HG03064 (cell line): ENCODE measurements at regions not wholly inside any gene's neighbourhood (a gene's known extent, or its start where the extent isn't known, plus 50 kb on each side); places are given as distances from the start of the nearest gene placed in this dataset.

Source experiments
- ATAC-seq: cut with Tn5 transposase; IDR thresholded peaks from one replicate; pipeline ENCODE4 v1.9.1; 2021; ENCODE audit warnings: low read depth; ENCODE audit not compliant: unreplicated experiment

DNA sequence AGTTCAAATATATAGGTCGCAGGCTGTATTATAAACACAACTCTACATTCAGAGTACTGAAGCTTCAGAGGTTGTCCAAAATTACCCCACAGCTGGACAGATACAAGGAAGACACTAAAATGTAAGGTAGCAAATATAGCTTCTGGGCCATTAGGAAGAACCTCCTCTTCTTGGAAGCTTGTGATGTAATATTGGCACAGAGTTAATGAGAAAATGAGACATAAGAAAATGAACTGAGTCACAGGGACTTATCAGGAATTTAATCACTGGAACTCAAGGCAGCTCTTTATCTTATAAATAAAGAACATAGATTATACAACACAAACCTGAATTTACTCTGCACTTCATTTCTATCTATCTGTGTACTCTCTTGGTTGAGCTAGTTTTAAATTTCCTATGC lies 344.7 kb downstream of the PCDH10 start:
- no peak for ATAC-seq

DNA sequence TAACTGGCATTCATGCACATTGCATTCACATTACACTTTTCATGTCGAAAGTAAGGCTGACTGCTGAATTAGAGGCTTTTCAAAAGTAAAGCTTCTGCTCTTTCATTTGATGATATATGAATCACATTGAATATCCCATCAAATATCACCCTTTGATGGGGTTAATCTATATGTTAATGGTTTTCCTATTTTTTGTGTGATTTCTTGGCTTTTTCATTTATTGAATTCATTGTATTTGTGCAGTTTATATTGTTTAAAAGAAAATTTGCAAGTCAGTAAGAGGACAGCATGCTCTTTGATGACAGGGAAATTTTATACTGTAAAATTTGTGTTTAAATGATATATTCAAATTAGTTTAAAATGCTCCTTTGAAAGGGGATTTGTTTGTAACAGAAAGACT lies 344.1 kb downstream of the PCDH10 start:
- no peak for ATAC-seq

DNA sequence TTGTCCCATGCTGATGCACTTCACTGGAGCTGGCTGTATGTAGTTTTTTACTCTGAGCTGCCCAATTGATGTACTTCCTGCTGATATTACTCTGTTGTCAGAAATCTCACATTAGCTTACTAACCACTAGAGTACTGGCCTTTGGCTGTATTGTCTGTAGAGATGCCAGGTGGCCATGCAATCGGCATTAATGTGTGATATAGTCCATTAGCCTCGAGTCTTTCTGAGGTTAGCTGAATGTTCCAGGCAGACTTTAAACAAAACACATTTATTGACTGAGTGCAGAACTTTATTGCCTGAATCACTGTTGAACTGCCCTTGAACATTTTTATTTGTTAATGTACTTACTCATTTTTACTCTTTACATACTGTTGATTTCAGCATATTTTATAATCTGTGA lies 335.2 kb downstream of the PCDH10 start:
- no peak for ATAC-seq

DNA sequence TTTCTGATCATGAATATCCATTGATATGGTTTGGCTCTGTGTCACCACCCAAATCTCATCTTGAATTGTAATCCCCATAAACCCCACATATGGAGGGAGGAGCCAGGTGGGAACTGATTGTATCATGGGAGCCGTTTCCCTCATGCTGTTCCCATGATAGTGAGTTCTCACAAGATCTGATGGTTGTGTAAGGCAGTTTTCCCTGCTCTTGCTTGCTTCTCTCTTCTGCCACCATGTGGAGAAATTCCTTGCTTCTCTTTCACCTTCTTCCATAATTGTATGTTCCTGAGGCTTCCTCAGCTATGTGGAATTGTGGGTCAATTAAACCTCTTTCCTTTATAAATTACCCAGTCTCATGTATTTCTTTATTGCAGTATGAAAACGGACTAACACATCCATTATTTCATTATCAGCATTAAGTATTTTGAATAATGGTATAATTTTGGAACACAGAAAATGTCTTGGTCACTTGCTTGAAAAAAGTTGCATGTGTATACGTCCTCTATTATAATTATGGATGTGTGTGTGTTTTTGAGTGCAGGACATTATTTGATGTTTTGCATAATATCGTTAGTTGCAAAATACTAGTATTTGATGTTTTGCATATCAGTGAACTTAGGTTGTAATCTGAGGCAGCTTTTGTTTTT lies 334.6 kb downstream of the PCDH10 start:
- ATAC-seq, result no peak

DNA sequence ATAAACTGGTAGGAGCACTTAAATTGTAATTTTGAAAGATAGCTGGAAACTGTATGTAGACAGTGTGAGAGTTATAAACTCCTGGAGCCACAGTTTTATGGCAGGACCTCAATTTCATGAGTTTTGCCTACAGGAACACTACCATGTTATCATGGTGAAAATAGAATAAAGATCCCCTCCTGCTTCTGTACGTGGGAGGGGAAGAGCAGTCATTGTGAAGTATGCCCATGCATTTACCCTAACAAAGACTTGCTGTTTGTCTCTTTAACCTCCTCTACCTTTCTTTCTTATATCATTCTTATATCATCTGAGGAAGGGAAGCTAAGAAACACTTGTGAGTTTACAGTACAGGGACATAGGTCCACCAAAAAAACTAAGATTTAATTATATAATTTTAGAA lies 327.0 kb downstream of the PCDH10 start:
- ATAC-seq, result no peak

DNA sequence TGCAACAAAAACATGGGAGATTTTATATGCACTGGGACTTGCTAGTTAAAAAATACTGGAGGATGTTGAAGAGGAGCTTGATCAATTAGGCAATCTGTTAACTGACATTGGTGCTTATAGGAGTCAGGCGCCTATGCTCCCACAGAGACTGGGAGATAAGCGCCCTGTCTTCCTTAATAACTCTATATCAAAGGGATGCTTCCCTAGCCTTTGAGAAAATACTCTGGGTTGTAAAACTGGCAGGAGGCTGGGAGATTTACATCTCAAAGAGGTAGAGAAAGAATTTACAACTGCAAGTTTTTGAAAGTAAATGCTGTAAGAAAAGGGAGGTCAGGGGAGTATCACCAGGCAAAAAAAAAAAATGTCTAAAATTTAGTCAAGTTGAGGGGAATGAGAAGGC lies 325.4 kb downstream of the PCDH10 start:
- ATAC-seq, result no peak

DNA sequence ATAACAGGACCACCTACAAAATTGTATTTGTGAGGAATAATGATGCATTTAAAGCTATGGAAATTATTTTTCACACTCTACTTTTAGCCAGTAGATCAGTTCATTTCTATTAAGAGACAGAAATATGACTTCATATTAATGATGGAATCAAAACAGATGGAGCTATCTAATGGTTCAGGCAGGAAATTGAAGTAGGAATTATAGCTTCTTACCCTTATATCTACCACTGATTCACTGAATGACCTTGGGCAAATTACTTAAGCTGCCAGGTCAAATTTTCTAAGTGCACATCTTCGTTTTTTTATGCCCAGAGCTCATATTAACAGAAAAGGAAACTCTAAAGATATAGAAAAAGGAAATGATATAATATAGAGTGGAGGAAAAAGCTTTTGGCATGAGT lies 323.1 kb downstream of the PCDH10 start:
- ATAC-seq, result no peak

DNA sequence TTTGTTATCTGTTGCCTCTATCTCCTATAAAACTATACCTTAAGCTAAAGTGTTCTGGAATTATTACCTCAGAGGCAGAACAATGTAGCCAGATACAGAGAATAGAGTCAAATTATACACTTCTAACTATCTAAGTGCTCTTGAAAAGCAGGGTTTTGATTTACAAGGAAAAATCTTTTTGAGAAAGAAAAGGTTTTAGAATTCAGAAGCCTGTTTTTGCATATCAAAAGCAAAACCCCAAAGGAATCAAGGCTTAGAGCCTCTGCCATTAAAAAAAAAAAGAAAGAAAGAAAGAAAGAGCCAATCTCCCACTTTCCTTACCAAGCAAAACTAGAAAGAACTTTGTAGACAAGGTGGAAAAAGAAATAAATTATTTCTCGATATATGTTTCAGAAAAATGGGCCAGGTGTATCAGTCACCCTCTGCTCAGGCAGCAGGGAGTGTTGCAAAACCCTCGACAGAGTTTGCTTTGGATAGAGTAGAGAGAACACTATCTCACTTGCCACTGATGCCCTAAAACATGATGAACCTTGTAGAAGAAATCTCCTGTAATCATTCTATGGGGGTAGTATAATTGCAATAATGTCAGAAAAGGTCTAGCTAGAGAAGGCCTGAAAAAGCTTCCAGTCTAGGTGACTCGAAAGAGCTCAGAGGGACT lies 318.3 kb downstream of the PCDH10 start:
- no peak for ATAC-seq

DNA sequence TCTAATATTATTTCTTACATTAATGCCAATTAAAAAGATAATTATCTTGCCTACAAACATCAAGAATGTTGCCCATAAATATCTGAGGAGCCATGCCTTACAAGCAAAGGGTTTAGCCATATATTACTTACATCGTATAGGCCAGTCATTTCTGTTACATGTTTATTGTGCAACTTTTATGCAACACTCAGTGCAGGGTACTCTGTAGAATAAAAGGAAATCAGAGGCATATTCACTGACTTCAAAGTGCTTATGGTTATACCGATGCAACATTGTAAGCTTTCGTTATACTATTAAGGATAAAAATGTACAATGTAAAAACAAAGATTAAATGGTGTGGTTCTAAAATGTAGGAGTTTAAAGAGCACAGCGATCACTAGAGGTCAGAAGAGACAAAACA lies 315.9 kb downstream of the PCDH10 start:
- no peak for ATAC-seq

DNA sequence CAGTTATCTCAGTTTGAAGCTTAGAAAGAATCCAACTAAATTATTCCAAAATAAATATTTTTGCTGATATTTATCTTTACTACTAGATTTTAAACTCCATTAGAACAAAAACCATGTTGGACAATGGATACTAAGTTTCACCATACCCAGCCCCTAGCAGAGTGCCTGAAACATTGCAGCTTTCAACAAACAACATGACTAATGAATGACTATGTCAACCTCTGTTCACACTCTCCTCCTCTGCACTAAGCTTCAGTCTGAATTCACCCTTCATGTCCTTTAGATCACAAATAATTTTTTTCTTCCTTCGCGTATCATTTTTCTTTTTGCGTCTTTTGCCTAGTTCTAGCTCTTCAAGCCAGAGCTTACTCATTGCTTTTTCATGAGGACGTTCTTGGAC lies 315.2 kb downstream of the PCDH10 start:
- ATAC-seq, result no peak

DNA sequence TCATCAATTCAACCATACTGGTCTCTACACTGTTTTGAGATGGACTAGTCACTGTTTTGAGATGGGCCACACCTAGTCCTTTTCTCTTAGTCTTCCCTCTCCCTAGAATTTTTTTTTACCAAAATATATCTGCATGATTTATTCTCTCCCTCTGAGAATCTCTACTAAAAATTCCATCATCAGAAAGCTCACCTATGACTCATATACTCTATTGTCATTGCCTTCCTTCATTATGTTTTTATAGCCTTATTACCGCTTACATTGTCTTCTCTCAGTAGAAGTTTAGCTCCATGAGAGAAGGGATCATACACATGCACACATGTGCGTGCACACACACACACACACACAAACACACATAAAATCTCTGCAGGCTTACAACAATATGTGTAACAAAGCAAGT lies 303.6 kb downstream of the PCDH10 start:
- no peak for ATAC-seq

DNA sequence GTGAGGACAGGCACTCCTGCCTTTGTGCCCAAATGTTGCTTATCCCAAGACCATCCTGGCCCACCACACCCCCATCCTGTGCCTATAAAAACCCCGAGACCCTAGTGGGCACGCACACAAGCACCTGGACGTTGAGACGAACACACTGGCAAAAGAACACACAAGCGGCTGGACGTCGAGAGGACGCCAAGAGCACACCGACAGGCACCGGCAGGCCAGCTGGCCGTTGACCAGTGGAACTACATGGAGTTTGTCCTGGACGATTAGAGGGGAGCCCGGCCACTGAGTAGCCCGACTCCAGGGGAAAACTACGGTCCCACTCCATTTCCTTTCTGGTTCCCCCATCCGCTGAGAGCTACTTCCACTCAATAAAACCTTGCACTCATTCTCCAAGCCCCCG lies 301.7 kb downstream of the PCDH10 start:
- ATAC-seq, result no peak

DNA sequence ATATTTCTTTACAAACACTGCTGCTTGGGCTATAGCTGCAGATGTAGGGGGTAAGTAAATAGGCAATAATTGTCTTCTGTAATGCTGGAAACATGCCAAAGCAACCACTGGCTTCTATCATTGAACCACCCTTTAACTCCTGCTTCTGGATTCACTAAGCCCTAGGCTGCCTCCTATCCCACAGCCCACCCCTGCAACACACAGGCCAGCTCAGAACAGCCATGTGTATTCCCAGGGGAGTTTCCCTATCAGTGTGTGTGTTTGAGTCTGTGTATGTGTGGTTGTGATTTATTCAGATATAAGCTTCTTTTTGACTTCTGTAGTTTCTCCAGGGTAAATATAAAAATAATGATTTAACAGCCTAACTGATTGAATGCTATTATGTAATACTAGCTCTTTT lies 291.3 kb downstream of the PCDH10 start:
- ATAC-seq, result no peak

DNA sequence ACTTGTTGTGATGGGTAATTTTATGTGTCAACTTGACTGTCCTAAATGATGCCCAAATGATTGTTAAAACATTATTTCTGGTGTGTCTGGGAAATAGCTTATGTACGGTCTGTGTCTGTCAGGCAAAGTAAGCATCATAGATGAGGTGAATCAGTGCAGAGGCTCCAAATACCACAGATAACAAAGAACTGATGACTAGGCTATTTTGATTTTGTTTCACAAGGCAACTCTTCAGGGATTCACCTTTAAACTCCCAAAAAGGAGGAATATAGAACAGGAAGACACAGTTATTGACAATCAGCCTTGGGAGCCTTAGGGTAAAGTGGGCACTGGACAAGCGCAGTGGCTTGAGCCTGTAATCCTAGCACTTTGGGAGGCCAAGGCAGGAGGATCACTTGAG lies 290.7 kb downstream of the PCDH10 start:
- no peak for ATAC-seq

DNA sequence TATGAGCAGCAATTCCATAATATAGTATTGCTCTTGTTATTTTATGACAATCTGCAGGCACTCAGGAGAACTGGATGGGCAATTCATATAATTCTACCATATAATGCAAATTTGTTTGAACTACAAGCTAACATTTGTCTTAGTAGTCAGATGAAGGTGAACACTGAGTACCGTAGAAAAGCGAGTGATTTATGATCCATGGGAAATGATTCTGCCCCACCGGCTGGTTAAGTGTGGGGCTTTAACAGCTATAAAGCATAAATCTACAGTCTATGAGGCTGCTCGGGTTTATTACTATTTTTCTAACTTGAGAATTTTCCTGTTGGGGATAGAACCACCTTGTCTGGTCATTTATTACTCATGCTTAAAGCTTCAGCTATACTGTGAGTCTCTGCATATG lies 275.5 kb downstream of the PCDH10 start:
- ATAC-seq, result no peak

DNA sequence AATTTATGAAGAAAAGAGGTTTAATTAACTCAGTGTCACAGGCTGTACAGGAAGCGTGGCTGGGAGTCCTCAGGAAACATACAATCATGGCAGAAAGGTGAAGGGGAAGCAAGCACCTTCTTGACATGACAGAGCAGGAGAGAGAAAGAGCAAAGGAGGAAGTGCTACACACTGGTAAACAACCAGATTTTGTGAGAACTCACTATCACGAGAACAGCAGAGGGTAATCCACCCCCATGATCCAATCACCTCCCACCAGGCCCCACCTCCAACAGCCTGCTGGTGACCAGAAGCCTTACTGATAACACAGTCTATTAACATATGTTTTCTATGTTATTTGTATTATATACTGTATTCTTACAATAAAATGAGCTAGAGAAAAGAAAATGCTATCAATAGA lies 254.8 kb downstream of the PCDH10 start:
- no peak for ATAC-seq

DNA sequence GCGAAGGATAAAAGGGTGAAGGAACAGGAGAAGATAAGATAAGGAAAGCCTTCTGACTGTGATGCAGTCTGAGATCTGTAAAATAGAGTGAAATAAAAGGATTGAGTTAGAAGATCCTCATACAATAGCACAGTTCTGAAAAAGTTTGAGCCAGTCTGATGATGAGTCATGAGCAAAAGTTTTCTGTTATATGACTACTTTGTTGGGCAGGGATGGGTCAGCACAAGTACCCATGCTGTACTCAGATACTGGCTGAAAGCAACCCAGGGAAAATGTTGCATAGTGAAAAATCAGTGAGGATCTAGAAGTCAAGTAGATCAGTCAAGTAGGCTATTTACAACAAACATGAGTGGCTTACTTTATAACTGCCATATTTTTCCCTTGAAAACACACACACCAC lies 253.5 kb downstream of the PCDH10 start:
- no peak for ATAC-seq

DNA sequence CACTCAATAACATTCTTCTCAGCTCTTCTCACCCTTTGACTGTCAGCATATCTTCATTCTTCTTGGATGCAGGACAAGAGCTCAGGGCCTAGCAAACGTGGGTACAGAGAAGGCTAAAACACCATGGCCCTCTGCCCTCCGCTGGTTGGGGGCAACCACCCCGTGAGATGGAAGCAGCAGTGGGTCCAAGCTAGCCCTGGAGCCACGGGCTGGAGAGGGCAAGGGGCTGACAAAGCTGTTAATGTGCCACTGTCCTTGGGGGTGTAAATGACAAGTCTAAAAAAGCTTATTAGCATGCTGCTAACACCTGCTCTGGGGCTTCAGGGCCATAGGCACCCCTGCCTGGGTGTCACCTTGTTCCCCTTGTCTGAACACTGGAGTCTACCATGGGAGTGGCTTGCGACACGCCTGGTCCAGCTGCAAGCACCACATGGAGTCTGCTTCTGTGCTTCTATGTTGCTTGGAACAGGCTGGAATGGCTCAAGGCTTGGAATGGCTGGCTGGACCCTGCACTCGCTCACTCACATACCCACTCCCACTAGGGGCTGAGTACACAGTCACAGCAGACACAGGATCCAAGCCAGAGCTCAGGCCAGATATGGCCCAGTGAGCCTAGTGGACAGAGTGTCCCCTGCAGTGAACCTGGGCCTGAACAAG lies 246.0 kb downstream of the PCDH10 start:
- ATAC-seq, result no peak

DNA sequence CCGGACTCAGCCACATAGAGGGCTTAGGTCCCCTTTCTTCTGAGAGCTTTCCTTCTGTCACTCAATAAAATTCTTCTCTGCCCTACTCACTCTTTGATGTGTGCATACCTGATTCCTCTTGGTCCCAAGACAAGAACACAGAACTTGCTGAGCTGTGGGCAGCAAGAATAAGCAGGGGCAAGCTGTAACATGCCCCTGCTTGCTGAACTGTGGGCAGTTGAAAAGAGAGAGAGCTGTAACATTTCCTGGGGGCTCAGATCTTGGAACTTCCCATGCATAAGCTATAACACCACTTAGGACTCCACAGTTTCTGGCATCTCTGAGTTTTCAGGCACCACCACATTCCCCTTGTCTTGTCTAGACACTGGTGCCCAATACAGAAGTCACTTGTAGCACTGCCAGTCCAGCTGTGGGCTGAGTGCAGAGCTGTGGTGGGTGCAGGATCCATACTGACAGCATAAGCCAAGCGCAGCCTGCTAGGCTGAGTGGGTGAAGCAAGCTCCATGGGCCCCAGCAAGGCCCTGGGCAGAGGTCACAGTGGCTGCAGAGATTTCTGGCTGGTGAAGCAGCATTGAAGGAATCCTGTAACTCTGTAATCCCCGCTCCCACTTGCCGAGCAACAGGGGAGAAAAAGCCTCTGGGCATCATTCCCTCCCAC lies 241.2 kb downstream of the PCDH10 start:
- ATAC-seq, result no peak

DNA sequence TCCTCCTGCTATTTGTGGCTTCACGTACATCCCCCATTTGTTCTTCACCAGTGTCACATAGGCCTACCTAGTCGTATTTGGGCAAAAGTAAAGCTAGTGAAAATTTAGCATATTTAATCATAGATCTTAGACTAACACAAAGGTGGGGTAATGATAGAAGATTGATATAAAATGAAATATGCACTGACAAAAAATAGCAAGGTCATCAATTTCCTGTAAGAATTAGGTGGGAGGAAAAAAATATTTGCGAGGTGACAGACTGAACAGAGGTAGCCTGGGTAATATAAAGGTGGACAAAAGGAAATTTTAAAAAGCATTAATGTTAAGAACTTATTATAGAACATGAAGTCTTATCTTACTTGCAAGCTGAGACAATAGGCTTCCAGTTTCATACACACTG lies 239.9 kb downstream of the PCDH10 start:
- ATAC-seq, result no peak

DNA sequence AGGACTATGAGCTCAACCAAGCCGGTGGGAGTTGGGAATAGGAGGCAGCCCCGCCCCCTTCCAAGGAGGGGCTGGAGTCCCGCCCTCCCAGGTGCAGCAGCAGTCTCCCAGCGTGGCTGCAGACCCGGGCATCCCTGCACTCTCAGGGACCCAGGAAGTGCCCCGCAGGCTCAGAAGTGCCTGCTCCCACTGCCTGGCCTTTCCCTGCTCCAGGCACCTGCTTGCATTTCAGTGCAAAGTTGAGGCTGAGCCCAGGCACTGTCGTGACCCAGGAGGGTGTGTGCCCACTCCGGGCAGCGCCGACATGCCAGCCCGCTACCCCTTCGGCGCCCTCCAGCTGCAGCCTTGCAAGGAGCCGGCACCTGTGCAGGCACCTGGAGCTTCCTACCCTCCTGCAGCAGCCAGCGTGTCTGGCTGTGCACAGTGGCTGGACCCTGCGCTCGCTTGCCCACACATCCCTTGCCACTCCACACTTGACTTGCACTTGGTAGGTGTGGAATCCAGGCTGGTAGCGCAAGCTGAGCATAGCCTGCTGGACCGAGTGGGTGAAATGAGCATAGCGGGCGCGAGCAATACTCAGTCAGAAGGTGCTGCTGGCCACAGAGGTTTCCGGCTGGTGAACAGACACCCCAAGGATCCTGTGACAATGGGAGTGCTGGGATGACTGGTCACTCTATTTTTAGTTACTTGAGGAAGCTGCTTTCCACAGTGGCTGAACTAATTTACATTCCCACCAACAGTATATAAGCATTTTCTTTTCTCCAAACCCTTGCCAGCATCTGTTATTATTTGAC lies 236.3 kb downstream of the PCDH10 start:
- no peak for ATAC-seq
